GM13976 (cell line): ENCODE measurements at regions not wholly inside any gene's neighbourhood (a gene's known extent, or its start where the extent isn't known, plus 50 kb on each side); places are given as distances from the start of the nearest gene placed in this dataset.
"Not testable (repeated sequence)": the region's sequence is repeated elsewhere in the genome, so short reads cannot be mapped to it uniquely, and the experiment has no call there.

Source experiments
- DNase-seq: peaks from one replicate; pipeline ENCODE4 v3.0.0; 2012; ENCODE audit warnings: low spot score
- CTCF ChIP-seq: IDR thresholded peaks from 2 replicates; pipeline ENCODE4 v1.5.1; 2012; ENCODE audit warnings: borderline replicate concordance, mild to moderate bottlenecking; ENCODE audit not compliant: insufficient read depth; ENCODE audit errors: extremely low read depth, missing control alignments, control extremely low read depth
- in situ Hi-C: fragments of 300-500 bp; cut with MboI; formaldehyde crosslinking; loops from one replicate; pipeline ENCODE4 v1.12.0; 2022; ENCODE audit warnings: low sequenced_read_pairs, mixed read lengths, inconsistent platforms; ENCODE audit not compliant: unreplicated experiment

- no peak for DNase-seq
- in situ Hi-C loops: no loop called here
- TF ChIP-seq CTCF: no peak
Observed at GRCh38 chrX:115970718-115971117, 199.8 kb upstream of the AGTR2 start.

- in situ Hi-C loops: no loop called here
- DNase-seq: no peak
- no peak for TF ChIP-seq CTCF
Observed at GRCh38 chrX:115972717-115973116, 197.8 kb upstream of the AGTR2 start.

- in situ Hi-C loops: loop anchor here (25.0 kb wide), 1 partner anchor 209 kb away; no protein-coding TSS in a partner anchor
- TF ChIP-seq CTCF: no peak
- DNase-seq: no peak
Observed at GRCh38 chrX:115978068-115978467, 192.5 kb upstream of the AGTR2 start.

- not testable (repeated sequence) for DNase-seq
- in situ Hi-C loops: loop anchor here (25.0 kb wide), 1 partner anchor 204 kb away; no protein-coding TSS in a partner anchor
Observed at GRCh38 chrX:115983148-115983547, 187.4 kb upstream of the AGTR2 start.

- in situ Hi-C loops: loop anchor here (25.0 kb wide), 1 partner anchor 200 kb away; no protein-coding TSS in a partner anchor
- DNase-seq: not testable (repeated sequence)
Observed at GRCh38 chrX:115987464-115987863, 183.1 kb upstream of the AGTR2 start.

GRCh38 chrX:115988825-115989224 is 181.7 kb upstream of the AGTR2 start:
- DNase-seq: no peak
- TF ChIP-seq CTCF: peak; percentile 25
- in situ Hi-C loops: loop anchor here (25.0 kb wide), 1 partner anchor 198 kb away; no protein-coding TSS in a partner anchor

GRCh38 chrX:115989686-115990085 is 180.9 kb upstream of the AGTR2 start:
- in situ Hi-C loops: loop anchor here (25.0 kb wide), 1 partner anchor 198 kb away; no protein-coding TSS in a partner anchor

More at GRCh38 chrX:115989686-115990085, 180.9 kb upstream of the AGTR2 start:
- no peak for DNase-seq
- TF ChIP-seq CTCF: no peak
